Cardiac fibroblast (primary cell): ENCODE measurements at regions not wholly inside any gene's neighbourhood (a gene's known extent, or its start where the extent isn't known, plus 50 kb on each side); places are given as distances from the start of the nearest gene placed in this dataset.

Experiments
- DNase-seq, 2 donors: peaks; one replicate each; pipeline versions ENCODE4 v3.0.0 to v3.0.0-alpha.2; 2010; ENCODE audit warnings: low read depth in 2 of 2
- H3K4me3 ChIP-seq, 2 donors: replicated peaks in 1 of 2; 1 replicate in 1 of 2; 2 replicates in 1 of 2; pipeline ENCODE4 v1.5.1; 2011; ENCODE audit warnings: low read depth in 2 of 2, low read length in 2 of 2, mild to moderate bottlenecking in 2 of 2, moderate library complexity in 1 of 2
- TF ChIP-seq, protein P1 (sequence below): IDR thresholded peaks from one replicate; pipeline ENCODE4 v1.5.1; 2011; ENCODE audit warnings: low read depth, mild to moderate bottlenecking, low read length, inconsistent platforms

DNA sequence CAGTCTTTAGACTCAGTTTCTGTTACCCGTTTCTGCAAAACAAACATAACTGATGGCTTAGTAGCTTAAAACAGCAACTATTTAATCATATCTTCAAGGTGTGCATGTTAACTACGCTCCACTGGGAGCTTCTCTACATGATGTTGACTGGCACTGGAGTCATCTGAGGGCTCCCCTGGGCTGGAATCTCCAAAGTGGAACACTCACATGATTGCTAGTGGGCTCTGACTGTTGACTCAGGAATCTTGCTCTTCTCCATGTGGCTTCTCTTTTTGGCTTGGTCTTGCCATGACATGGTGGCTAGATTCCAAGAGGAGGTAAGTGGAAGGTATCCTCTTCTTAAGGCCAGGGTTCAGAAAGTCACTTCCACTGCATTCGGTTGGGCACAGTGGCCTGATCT is 160.8 kb downstream of the PMAIP1 start:
- no peak overlapping the region for H3K4me3 ChIP-seq
- TF ChIP-seq, protein P1, sequence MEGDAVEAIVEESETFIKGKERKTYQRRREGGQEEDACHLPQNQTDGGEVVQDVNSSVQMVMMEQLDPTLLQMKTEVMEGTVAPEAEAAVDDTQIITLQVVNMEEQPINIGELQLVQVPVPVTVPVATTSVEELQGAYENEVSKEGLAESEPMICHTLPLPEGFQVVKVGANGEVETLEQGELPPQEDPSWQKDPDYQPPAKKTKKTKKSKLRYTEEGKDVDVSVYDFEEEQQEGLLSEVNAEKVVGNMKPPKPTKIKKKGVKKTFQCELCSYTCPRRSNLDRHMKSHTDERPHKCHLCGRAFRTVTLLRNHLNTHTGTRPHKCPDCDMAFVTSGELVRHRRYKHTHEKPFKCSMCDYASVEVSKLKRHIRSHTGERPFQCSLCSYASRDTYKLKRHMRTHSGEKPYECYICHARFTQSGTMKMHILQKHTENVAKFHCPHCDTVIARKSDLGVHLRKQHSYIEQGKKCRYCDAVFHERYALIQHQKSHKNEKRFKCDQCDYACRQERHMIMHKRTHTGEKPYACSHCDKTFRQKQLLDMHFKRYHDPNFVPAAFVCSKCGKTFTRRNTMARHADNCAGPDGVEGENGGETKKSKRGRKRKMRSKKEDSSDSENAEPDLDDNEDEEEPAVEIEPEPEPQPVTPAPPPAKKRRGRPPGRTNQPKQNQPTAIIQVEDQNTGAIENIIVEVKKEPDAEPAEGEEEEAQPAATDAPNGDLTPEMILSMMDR = no peak
- DNase-seq = no peak

DNA sequence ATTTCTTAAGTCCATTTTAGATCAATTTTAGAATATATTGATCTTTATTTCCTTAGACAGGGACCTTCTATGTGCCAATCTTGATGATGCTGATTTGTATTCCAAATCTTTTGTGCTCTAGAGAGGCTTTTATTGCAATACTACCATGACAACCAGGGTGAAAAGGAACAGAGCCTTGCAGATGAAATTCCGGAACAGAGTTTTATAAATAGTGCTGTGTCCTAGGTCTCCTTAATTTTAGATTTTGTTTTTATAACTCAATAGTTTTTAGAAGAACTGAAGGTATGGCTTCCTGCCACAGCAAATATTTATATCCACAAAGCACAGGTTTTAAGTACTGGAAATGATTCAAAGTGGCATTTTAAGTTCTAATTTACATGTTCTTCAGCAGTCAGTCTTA is 160.2 kb downstream of the PMAIP1 start:
- TF ChIP-seq, protein P1 = no peak
- no peak overlapping the region for H3K4me3 ChIP-seq
- no peak for DNase-seq

DNA sequence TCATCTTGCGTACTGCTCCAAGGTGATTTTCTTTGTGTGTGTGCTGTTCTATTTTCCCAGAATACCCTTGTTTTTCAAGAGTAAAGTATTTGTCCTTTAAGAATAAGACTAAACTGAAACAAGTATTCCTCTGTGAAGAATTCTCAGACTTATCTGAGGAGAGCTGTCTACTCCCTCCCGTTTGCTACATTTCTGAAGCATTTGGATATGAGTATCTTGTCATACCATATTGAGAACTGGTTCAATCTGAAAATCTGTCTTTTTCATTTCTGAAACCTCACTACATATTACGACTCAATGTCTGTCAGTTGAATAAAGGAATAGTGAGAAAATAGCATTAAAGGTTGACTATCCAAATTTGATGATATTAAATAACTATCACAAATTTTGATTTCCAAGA is 159.4 kb downstream of the PMAIP1 start:
- H3K4me3 ChIP-seq = no peak overlapping the region
- TF ChIP-seq, protein P1 = no peak
- DNase-seq = no peak

DNA sequence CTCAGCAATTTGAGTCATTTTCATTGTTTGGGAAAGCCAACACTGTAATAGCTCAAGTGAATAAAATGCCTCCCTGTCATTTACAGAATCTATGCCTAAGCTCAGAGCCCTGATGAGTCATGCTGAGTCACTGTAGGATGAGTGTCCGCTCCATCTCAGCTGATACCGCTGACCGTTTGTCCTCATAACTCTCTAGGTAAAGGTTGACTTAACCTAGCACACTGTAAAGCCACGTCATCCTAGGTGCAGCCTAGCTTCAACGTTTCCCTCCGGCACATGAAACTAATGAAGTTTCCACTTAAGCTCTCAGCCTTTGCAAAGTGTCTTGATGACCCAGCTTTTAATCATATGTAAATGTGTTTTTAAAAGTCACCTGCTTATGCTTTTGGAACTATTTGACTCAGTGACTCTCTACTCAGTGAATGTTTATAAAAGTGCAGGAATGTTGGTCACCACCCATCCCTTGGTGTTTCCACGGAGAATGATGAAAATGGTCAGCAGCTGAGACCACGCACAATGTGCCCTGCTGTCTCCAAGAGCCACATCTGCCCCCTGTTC is 154.0 kb downstream of the PMAIP1 start:
- H3K4me3 ChIP-seq = no peak overlapping the region
- DNase-seq = peak; percentile 67 to 95
- TF ChIP-seq, protein P1 = no peak

- no peak overlapping the region for H3K4me3 ChIP-seq
- no peak for DNase-seq
- TF ChIP-seq, protein P1 = no peak
Measured at GRCh38 chr18:60050821-60051220, 151.0 kb downstream of the PMAIP1 start.

DNA sequence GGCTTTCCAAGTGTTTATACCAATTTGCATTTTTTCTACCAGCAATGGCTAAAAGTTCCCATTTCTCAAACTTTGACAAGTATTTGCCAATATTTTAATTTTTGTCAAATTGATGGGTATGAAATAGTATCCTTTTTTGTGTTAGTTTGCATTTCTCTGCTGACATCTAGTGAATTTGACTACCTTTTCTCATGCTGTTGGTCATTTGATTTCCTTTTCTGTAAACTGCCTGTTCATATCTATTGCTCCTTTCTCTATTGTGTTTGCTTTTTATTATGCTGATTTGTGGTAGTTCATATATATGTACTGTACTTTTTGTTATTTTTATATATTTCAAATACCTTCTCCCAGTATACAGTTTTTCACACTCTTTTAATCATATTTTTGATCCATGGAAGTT is 149.4 kb downstream of the PMAIP1 start:
- no peak overlapping the region for H3K4me3 ChIP-seq
- TF ChIP-seq, protein P1 = no peak
- no peak for DNase-seq

GRCh38 chr18:60047556-60047955 is 147.8 kb downstream of the PMAIP1 start:
- TF ChIP-seq, protein P1 = no peak
- no peak overlapping the region for H3K4me3 ChIP-seq
- peak in 1 of 2 donors; percentile 47 for DNase-seq
